Neural cell (in vitro differentiated cells): ENCODE measurements at regions not wholly inside any gene's neighbourhood (a gene's known extent, or its start where the extent isn't known, plus 50 kb on each side); places are given as distances from the start of the nearest gene placed in this dataset.

Experiments used
- H2AFZ ChIP-seq: fragments of 200-600, 300-800 bp; sonication (generic), shearing (Covaris generic); 2 replicates; pipeline ENCODE4 v1.6.0; 2014; ENCODE audit warnings: low read depth, mild to moderate bottlenecking, antibody characterized with exemption, low read length, moderate library complexity
- H3F3A ChIP-seq: fragments of 200-600 bp; shearing (Covaris generic); 2 replicates; pipeline ENCODE4 v1.6.1; 2016; ENCODE audit warnings: mild to moderate bottlenecking, moderate library complexity, mixed read lengths, antibody characterized with exemption, low read length; ENCODE audit not compliant: insufficient read depth, poor library complexity, severe bottlenecking
- H3K27ac ChIP-seq: fragments of 200-600, 300-800 bp; sonication (generic), shearing (Covaris generic); 2 replicates; pipeline ENCODE4 v1.5.1; 2014; ENCODE audit warnings: mild to moderate bottlenecking, low read length, moderate library complexity
- H3K27me3 ChIP-seq: fragments of 300-800, 200-600 bp; sonication (generic), shearing (Covaris generic); 2 replicates; pipeline ENCODE4 v1.6.0; 2014; ENCODE audit warnings: mild to moderate bottlenecking, low read depth, low read length, moderate library complexity; ENCODE audit not compliant: insufficient read depth
- H3K36me3 ChIP-seq: fragments of 300-800, 200-600 bp; sonication (generic), shearing (Covaris generic); 2 replicates; pipeline ENCODE4 v1.5.1; 2014; ENCODE audit warnings: mild to moderate bottlenecking, antibody characterized with exemption, low read length, moderate library complexity; ENCODE audit not compliant: insufficient read depth
- H3K4me2 ChIP-seq: fragments of 300-800, 200-600 bp; sonication (generic), shearing (Covaris generic); 2 replicates; pipeline ENCODE4 v1.6.0; 2014; ENCODE audit warnings: mild to moderate bottlenecking, low read length
- H3K4me3 ChIP-seq: fragments of 300-800, 200-600 bp; sonication (generic), shearing (Covaris generic); 2 replicates; pipeline ENCODE4 v1.5.1; 2014; ENCODE audit warnings: mild to moderate bottlenecking, low read length, moderate library complexity
- H3K79me2 ChIP-seq: fragments of 200-600 bp; shearing (Covaris generic); replicated peaks from 2 replicates; pipeline ENCODE4 v1.6.0; 2014; ENCODE audit warnings: mild to moderate bottlenecking, low read length, moderate library complexity; ENCODE audit not compliant: insufficient read depth
- H3K9ac ChIP-seq: fragments of 300-800, 200-600 bp; sonication (generic), shearing (Covaris generic); 2 replicates; pipeline ENCODE4 v1.6.1; 2016; ENCODE audit warnings: mild to moderate bottlenecking, low read length, mixed read lengths
- H3K9me2 ChIP-seq: fragments of 200-600 bp; shearing (Covaris generic); 2 replicates; pipeline ENCODE4 v1.6.1; 2016; ENCODE audit warnings: mild to moderate bottlenecking, low read length, mixed read lengths; ENCODE audit not compliant: insufficient read depth
- H3K9me3 ChIP-seq: fragments of 200-600, 300-800 bp; sonication (generic), shearing (Covaris generic); 2 replicates; pipeline ENCODE4 v1.6.1; 2016; ENCODE audit warnings: mild to moderate bottlenecking, mixed run types, low read length, moderate library complexity, mixed read lengths
- H4K20me1 ChIP-seq: fragments of 200-600 bp; shearing (Covaris generic); 2 replicates; pipeline ENCODE4 v1.6.1; 2016; ENCODE audit warnings: mild to moderate bottlenecking, mixed run types; ENCODE audit not compliant: insufficient read depth
- EP300 ChIP-seq: fragments of 450-650 bp; conservative IDR thresholded peaks from 2 replicates; pipeline ENCODE4 v1.6.1; 2014; ENCODE audit warnings: antibody characterized with exemption, mild to moderate bottlenecking, moderate library complexity; ENCODE audit not compliant: poor library complexity, severe bottlenecking
- EZH2 ChIP-seq: fragments of 200-600, 300-800 bp; shearing (Covaris generic), sonication (generic); IDR thresholded peaks from 2 replicates; pipeline ENCODE4 v1.6.1; 2014; ENCODE audit warnings: antibody characterized with exemption, low read length, borderline replicate concordance, mild to moderate bottlenecking; ENCODE audit not compliant: insufficient read depth, poor library complexity, severe bottlenecking
- MXI1 ChIP-seq: fragments of 450-650 bp; conservative IDR thresholded peaks from 2 replicates; pipeline ENCODE4 v1.6.1; 2014; ENCODE audit warnings: antibody characterized with exemption, mild to moderate bottlenecking; ENCODE audit not compliant: poor library complexity, severe bottlenecking
- REST ChIP-seq: IDR thresholded peaks from 2 replicates; pipeline ENCODE4 v1.6.1; 2012; ENCODE audit warnings: borderline replicate concordance
- SMC3 ChIP-seq: fragments of 450-650 bp; conservative IDR thresholded peaks from 2 replicates; pipeline ENCODE4 v1.6.1; 2014; ENCODE audit warnings: antibody characterized with exemption, mild to moderate bottlenecking, moderate library complexity; ENCODE audit not compliant: poor library complexity
- TAF1 ChIP-seq: IDR thresholded peaks from 2 replicates; pipeline ENCODE4 v1.6.1; 2012; ENCODE audit warnings: low read depth
- TF ChIP-seq, protein P1 (sequence below): fragments of 450-650 bp; IDR thresholded peaks from 2 replicates; pipeline ENCODE4 v1.5.1; 2014; ENCODE audit warnings: antibody characterized with exemption, mild to moderate bottlenecking, moderate library complexity; ENCODE audit not compliant: poor library complexity, severe bottlenecking

DNA sequence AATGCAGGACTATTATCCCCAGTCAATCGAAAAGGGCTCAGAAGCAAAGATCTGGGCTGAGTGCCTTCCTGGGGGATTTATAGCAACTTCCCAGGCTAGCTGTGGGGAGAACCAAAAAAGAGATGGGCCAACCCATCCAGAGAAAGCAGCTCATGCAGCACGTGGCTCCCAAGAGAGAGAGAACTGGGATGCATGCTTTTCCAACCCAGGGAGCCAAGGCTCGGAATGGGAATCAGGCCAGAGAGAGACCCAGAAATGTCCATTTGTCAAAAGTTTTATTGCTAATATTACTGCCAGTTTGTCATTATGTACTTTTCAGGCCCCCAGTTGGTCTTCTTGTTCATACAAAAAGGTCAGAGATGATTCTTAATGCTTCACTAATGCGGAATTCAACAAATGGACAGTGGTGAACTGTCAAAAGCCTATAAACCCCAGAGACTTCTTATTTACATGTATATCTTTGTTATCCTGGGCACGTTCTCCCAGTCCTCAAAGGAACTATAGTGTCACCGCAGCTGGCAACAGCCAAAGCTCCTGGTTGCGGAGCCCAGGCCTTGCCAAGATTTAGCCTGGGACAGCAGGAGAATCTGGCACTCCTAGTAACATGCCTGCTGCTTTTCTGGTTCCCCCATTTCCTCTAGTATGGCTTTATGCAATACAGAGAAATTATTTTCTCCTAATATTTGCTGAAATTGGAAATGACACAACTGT is 139.1 kb upstream of the POU3F2 start:
- Histone ChIP-seq H3K27ac (no peak overlapping the region), H3K9me3 (no peaks in the 10 kb centered on the region), H3K4me2 (no peak overlapping the region), H3F3A (no peaks in the 10 kb centered on the region), H3K36me3 (no peaks in the 10 kb centered on the region), H3K4me3 (no peak overlapping the region), H3K27me3 (no peaks in the 10 kb centered on the region), H3K79me2 (no peaks in the 10 kb centered on the region), H3K9me2 (no peaks in the 10 kb centered on the region), H2AFZ (no peak overlapping the region), H4K20me1 (no peaks in the 10 kb centered on the region), H3K9ac (no peak overlapping the region)
- no peak for TF ChIP-seq REST
- no peak for TF ChIP-seq MXI1
- TF ChIP-seq EZH2 = no peak
- TF ChIP-seq TAF1 = no peak
- no peak for TF ChIP-seq EP300

- Histone ChIP-seq H3K9ac (no peak overlapping the region), H3K79me2 (no peaks in the 10 kb centered on the region), H2AFZ (no peak overlapping the region), H4K20me1 (no peaks in the 10 kb centered on the region), H3K27me3 (no peaks in the 10 kb centered on the region), H3K27ac (no peak overlapping the region), H3K4me3 (no peak overlapping the region), H3K9me2 (no peaks in the 10 kb centered on the region), H3K36me3 (no peaks in the 10 kb centered on the region), H3K4me2 (no peak overlapping the region), H3K9me3 (no peaks in the 10 kb centered on the region), H3F3A (peaks cover 8% of the 10 kb centered on the region)
- TF ChIP-seq REST (no peak), EP300 (no peak), MXI1 (no peak), SMC3 (no peak), EZH2 (no peak)
- TF ChIP-seq, protein P1, sequence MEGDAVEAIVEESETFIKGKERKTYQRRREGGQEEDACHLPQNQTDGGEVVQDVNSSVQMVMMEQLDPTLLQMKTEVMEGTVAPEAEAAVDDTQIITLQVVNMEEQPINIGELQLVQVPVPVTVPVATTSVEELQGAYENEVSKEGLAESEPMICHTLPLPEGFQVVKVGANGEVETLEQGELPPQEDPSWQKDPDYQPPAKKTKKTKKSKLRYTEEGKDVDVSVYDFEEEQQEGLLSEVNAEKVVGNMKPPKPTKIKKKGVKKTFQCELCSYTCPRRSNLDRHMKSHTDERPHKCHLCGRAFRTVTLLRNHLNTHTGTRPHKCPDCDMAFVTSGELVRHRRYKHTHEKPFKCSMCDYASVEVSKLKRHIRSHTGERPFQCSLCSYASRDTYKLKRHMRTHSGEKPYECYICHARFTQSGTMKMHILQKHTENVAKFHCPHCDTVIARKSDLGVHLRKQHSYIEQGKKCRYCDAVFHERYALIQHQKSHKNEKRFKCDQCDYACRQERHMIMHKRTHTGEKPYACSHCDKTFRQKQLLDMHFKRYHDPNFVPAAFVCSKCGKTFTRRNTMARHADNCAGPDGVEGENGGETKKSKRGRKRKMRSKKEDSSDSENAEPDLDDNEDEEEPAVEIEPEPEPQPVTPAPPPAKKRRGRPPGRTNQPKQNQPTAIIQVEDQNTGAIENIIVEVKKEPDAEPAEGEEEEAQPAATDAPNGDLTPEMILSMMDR = no peak
These were observed 123.0 kb upstream of the POU3F2 start for GRCh38 chr6:98711380-98711779.
